HG03457 (cell line): ENCODE measurements at regions not wholly inside any gene's neighbourhood (a gene's known extent, or its start where the extent isn't known, plus 50 kb on each side); places are given as distances from the start of the nearest gene placed in this dataset.

ENCODE experiments used
- ATAC-seq: cut with Tn5 transposase; IDR thresholded peaks from one replicate; pipeline ENCODE4 v1.9.1; 2021; ENCODE audit warnings: moderate number of reproducible peaks; ENCODE audit not compliant: unreplicated experiment

GRCh38 chr15:61545763-61546162 is 316.7 kb upstream of the RORA start:
- no peak for ATAC-seq

- ATAC-seq, result no peak
Measured at GRCh38 chr15:61541516-61541915, 312.4 kb upstream of the RORA start.

- no peak for ATAC-seq
Measured at GRCh38 chr15:61537337-61537736, 308.2 kb upstream of the RORA start.

GRCh38 chr15:61534986-61535385 is 305.9 kb upstream of the RORA start:
- ATAC-seq, result no peak

GRCh38 chr15:61530769-61531168 is 301.7 kb upstream of the RORA start:
- ATAC-seq, result no peak

GRCh38 chr15:61528581-61528910 is 299.4 kb upstream of the RORA start:
- ATAC-seq, result no peak

- ATAC-seq, result no peak
Measured at GRCh38 chr15:61527836-61528580, 298.9 kb upstream of the RORA start.

GRCh38 chr15:61524545-61524944 is 295.4 kb upstream of the RORA start:
- ATAC-seq, result no peak

GRCh38 chr15:61524086-61524485 is 295.0 kb upstream of the RORA start:
- no peak for ATAC-seq

- no peak for ATAC-seq
Measured at GRCh38 chr15:61522411-61522810, 293.3 kb upstream of the RORA start.

- ATAC-seq, result no peak
Measured at GRCh38 chr15:61521953-61522352, 292.9 kb upstream of the RORA start.

GRCh38 chr15:61519296-61519695 is 290.2 kb upstream of the RORA start:
- no peak for ATAC-seq

- no peak for ATAC-seq
Measured at GRCh38 chr15:61518191-61518950, 289.3 kb upstream of the RORA start.

GRCh38 chr15:61517776-61518175 is 288.7 kb upstream of the RORA start:
- ATAC-seq, result no peak

- ATAC-seq, result no peak
Measured at GRCh38 chr15:61517335-61517734, 288.2 kb upstream of the RORA start.

- ATAC-seq, result no peak
Measured at GRCh38 chr15:61511756-61512155, 282.7 kb upstream of the RORA start.

- no peak for ATAC-seq
Measured at GRCh38 chr15:61511089-61511488, 282.0 kb upstream of the RORA start.

- no peak for ATAC-seq
Measured at GRCh38 chr15:61509327-61509840, 280.3 kb upstream of the RORA start.

GRCh38 chr15:61503383-61503969 is 274.4 kb upstream of the RORA start:
- ATAC-seq, result no peak

GRCh38 chr15:61501815-61502389 is 272.8 kb upstream of the RORA start:
- ATAC-seq, result no peak

GRCh38 chr15:61500951-61501620 is 272.0 kb upstream of the RORA start:
- ATAC-seq, result no peak
